GM19328 (cell line): ENCODE measurements at regions not wholly inside any gene's neighbourhood (a gene's known extent, or its start where the extent isn't known, plus 50 kb on each side); places are given as distances from the start of the nearest gene placed in this dataset.

Experiments
- ATAC-seq: cut with Tn5 transposase; IDR thresholded peaks from one replicate; pipeline ENCODE4 v1.9.1; 2021; ENCODE audit warnings: mild to moderate bottlenecking, moderate library complexity; ENCODE audit not compliant: unreplicated experiment

DNA sequence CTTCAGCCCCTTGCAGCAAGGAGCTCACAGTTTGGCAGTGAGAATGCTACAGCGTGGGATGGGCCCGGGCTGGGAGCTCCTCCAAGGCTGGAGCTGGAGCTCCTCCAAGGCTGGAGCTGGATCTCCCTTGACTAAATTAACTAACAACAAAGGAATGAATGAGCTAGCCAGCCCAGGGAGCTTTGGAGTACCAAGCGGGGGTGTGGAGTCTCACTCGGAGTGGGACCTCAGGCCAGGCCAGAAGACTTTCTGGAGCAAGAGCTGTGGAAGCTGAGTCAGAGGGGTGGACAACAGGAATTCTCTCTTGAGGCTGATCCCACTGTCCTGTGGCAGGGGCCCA lies 244.7 kb upstream of the HS6ST1 start:
- no peak for ATAC-seq

DNA sequence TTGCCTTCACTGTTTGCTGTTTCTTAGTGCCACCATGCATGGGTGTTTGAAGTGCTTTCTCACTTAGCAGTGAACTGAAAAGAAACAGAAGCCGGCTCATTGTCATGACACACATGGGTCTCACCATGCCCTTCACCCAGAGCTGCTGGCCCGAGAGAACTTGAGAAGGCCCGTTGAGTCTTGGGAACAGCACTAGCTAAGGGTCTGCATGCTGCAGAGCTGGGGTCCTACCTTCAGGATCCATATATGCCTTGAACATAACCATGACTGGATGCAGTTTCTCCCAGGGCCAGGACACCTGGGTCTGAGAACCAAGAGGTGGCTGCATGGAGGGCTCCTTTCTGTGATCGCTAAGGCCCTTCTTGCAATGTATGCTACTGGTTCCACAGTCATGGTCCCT lies 245.5 kb upstream of the HS6ST1 start:
- no peak for ATAC-seq

DNA sequence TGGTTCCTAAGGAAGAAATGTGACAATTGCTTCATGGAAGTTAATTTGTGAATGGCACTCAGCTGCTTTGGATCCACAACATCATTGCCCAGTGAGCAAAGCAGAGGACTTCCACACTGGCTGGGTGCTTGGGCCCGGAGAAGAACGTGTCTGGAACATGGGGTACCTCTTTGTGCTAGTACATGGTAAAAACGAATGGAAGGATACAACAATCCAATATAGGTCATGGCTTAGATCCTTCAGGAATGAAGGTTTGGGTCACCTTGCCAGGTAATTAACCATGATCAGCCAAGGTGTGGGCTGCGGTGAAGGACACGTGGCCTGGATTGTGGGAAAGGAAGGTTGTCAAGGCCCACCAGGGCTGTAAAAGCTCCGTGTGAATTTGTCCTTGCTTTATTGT lies 245.9 kb upstream of the HS6ST1 start:
- ATAC-seq = no peak

GRCh38 chr2:128565441-128565840 lies 246.8 kb upstream of the HS6ST1 start:
- ATAC-seq = no peak

DNA sequence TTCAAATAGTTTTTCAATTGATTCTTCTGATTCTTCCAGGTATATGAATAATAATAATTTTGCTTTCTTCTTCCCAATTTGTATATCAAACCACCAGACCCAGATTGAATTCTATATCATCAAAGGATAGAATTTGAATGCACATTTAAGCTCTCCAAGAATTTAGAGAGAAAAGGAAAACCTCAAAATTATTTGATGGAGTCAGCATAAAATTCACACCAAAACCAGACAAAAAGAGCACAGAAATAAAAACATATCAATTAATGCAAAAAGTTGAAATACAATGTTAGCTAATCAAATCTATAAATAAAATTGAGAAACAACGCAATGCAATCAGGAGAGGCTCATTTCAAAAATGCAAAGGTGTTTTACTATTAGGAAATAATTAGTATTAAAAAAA lies 248.0 kb upstream of the HS6ST1 start:
- ATAC-seq = no peak

DNA sequence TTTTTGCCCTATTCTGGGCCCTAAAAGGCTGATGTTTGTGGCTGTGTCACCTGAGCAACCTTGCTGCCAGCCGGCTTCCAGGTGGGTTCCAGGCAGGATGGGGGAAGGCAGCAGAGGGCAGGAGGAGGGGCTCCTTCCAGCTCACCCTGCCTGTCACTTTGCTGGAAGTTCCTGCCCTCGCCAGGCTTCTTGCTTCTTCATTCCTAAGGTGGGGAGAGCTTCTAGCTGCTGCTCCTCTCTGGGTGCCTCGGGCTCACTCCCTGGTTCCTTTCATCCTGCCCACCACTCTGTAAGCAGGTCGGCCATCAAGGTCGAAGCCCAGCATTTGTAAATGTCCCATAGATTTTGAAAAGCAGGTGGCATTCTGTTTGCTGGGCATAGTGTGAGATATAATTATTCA lies 249.4 kb upstream of the HS6ST1 start:
- no peak for ATAC-seq

DNA sequence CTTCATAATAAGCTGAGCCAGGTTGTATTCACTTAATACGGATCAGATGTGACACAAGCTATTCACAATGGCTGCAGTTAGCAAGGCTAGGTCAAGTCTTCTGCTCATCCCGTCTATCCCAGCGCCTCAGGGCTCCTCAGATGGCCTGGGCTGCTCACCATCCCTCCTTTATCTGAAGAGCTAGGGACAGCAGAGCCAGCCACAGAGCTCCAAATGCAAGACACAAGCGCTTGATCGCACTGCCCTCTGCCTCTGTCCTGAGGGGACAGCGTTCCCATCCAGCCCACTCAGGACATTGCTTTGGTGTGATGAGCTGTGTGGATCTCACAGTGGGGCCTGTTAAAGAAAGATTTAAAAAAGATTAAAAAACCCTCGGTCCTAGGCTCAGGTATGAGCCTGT lies 254.4 kb upstream of the HS6ST1 start:
- ATAC-seq = no peak

DNA sequence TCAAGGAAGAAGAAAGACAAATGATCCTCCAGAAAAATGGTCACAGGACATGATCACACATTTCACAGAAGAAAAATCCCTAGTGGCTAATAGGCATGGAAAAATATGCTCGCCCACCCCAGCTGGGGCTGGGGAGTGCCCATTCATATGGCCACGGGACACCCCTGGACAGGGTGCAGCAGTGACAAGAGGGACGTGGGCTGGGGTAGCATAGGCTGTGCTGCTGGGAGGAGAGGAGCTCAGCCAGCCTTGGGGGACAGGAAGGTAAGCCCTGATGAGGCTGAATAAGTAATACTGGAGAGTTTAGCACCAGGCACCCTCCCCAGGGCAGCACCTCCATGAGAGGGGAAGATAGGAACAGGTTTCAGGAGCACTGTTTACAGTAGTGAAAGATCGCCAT lies 254.9 kb upstream of the HS6ST1 start:
- no peak for ATAC-seq

- no peak for ATAC-seq
Observed at GRCh38 chr2:128577141-128577930, 258.7 kb upstream of the HS6ST1 start.

- no peak for ATAC-seq
Observed at GRCh38 chr2:128578406-128579390, 260.0 kb upstream of the HS6ST1 start.

DNA sequence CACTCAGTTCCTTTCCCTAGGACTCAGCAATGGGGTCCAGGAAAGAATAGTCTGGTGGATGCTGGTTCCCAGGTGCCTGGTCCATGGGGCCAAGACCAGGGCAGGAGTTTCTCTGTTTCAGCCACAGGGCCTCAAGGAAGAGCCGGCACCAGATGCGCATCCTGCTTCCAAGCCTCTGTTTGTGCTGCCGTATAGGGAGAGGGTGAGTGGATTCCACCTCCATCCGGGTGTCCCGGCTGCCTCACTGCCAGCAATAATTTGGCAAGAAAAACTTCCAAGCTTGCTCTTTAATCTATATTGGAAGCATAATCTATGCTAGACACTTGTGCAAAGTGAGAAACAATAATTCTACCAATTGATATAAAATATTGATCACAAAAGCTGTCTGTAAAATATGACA lies 261.2 kb upstream of the HS6ST1 start:
- ATAC-seq = no peak

- ATAC-seq = no peak
Observed at GRCh38 chr2:128580988-128581848, 262.6 kb upstream of the HS6ST1 start.

- ATAC-seq = no peak
Observed at GRCh38 chr2:128581849-128582244, 263.2 kb upstream of the HS6ST1 start.

- ATAC-seq = no peak
Observed at GRCh38 chr2:128584296-128584890, 265.7 kb upstream of the HS6ST1 start.

DNA sequence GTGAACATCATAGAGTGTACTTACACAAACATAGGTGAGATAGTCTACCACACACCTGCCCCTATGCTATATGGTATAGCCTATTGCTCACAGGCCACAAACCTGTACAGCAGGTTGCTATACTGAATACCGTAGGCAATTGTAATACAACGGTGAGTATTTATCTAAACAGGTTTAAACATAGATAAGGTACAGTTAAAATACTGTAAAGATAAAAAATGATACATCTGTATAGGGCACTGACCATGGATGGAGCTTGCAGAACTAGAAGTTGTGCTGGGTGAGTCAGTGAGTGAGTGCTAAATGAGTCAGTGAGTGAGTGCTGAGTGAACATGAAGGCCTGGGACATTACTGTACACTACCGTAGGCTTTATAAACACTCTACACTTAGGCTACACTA lies 267.0 kb upstream of the HS6ST1 start:
- no peak for ATAC-seq

DNA sequence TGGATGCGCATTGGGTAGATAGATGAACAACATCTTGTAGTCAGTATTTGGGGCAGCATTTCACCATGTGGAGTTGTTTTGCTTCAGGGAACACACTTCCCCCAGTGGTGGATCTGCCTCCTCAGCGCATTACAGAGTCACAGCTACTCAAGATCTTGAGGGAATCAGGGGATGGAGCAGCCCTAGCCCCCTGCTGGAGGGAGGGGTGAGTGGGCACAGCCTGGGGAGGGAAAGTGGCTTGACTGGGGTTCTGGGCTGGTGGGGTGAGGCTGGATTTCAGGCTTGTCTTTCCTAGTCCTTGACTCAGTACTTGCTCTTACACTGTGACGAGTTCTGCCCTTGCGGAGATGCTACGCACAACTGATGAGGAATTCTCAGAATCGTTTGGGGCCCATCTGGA lies 271.0 kb upstream of the HS6ST1 start:
- no peak for ATAC-seq

DNA sequence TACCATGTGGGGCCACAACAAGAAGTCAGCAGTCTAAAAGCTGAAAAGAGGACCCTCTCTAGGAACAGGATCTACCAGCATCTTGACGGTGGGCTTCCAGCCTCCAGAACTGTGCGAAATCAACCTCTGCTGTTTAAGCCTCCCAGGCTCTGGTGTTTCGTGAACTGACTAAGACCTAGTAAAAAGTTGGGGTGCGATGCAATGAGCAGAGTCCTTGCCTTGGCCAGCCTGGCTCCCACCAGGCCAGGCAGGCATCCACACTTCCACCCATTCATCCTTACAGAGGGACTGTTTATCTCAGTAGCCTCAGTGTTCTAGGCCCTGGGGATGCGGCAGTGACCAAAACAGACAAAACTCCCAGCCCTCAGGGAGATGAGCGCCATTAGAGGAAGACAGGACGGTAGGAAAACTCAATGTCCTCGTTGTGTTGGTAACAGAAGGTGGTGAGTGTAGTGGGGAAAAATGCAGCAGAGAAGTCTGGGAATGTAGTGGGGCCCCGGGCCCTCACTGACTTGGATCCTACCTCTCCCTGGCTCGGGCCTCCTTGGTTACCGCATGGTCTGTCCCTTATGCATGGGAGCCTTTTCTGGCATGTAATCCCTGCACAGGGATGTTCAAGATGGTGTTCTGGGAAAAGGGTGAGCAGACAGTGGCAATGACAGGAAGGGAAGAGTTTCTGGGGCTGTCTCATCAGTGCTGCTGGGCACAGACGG lies 271.8 kb upstream of the HS6ST1 start:
- no peak for ATAC-seq

DNA sequence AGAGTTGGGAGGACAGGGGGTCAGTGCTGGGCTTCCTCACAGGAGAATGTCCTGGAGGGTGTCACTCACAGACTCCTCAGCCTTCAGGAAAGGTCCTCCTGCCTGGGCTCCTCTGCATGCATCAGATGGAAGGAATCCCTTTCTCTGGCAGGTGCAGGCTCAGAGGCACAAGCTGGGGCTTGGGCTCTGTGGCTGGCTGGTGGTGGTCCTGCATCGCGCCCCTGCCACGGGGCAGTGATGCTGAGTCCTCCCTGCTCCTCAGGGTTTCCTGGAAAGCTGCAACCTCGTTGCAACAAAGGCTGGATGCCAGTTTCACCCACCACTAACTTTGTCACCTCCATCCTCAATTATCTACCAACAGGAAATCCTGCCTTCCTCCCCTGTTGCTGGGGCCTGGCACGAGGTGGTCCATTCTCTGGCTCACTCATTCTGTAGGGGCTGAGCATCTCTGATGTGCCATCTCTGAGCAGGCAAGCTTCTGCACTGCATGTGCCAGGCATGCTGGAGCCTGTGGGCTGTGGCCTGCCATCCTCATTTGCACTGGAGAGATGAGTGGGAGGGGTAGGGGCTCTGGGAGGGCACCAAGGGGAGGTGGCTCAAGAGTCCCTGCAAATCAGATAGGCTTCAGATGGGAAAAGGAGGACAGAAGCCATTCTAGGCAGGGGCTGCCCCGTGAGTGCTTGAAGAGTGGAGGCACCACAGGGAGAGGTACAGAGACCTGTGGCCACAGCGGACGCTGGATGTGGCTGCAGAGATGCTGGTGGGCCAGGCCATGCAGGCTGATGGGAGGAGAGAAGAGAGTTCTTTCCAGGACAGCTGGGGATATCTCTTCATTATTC lies 272.6 kb upstream of the HS6ST1 start:
- no peak for ATAC-seq
